HepG2 (cell line): ENCODE measurements at regions not wholly inside any gene's neighbourhood (a gene's known extent, or its start where the extent isn't known, plus 50 kb on each side); places are given as distances from the start of the nearest gene placed in this dataset.

Experiments
- ATAC-seq: fragments of 200-7000 bp; cut with Tn5 transposase; 3 replicates; pipeline ENCODE4 v1.9.1; 2020; ENCODE audit warnings: mild to moderate bottlenecking, moderate library complexity
- BruUV-seq: library from RNA; stranded (reverse); fragments of 400-500 nt; replicated peaks from 2 replicates; lab custom pipeline; 2021; lab: Mats Ljungman, UMichigan
- CTCF ChIA-PET: fragments of 300-600 bp; formaldehyde crosslinking; extraction: SDS; loops from one replicate; lab custom pipeline; 2021; ENCODE audit warnings: low total read pairs, inconsistent platforms, low intra/inter-chr PET ratio; lab: Yijun Ruan, JAX
- POLR2A ChIA-PET: fragments of 350-600 bp; sonication (Branson Sonifier 250); formaldehyde crosslinking; loops from one replicate; lab custom pipeline; 2020; ENCODE audit warnings: antibody characterized with exemption, inconsistent platforms; lab: Yijun Ruan, JAX
- DNase-seq: peaks from one replicate; pipeline ENCODE4 v3.0.0-alpha.2; 2015; ENCODE audit warnings: low spot score
- FAIRE-seq: peaks from 3 replicates; lab custom pipeline; 2011; peaks lifted over from hg19 to GRCh38; lab: Jason Lieb, UNC
- H2AFZ ChIP-seq: one replicate; pipeline ENCODE4 v1.6.1; 2011; ENCODE audit warnings: low read length, inconsistent platforms
- H3K27ac ChIP-seq: fragments of 300-600 bp; 3 replicates; pipeline ENCODE4 v1.8.0; 2011; ENCODE audit warnings: mixed run types, mild to moderate bottlenecking, mixed read lengths, low read length, inconsistent platforms; ENCODE audit not compliant: insufficient read depth; ENCODE audit errors: extremely low read length
- H3K27me3 ChIP-seq, 2 experiments: fragments of 200-600 bp in 1 of 2; 2 replicates in 1 of 2; 3 replicates in 1 of 2; pipeline versions ENCODE4 v1.6.0 to v1.8.0; 2011; ENCODE audit warnings: low read length in 2 of 2, mild to moderate bottlenecking in 2 of 2, moderate library complexity in 2 of 2, inconsistent platforms in 1 of 2; ENCODE audit not compliant: insufficient read depth in 2 of 2, control insufficient read depth in 1 of 2
- H3K36me3 ChIP-seq, 2 experiments: fragments of 200-600 bp in 1 of 2; replicated peaks in 1 of 2; 2 replicates in 1 of 2; 3 replicates in 1 of 2; pipeline versions ENCODE4 v1.5.1 to v1.8.0; 2011; ENCODE audit warnings: low read length in 2 of 2, inconsistent platforms in 1 of 2; ENCODE audit not compliant: insufficient read depth in 2 of 2, control insufficient read depth in 1 of 2
- H3K4me1 ChIP-seq: 2 replicates; pipeline ENCODE4 v1.5.1; 2012; ENCODE audit warnings: low read length, inconsistent platforms; ENCODE audit not compliant: insufficient read depth
- H3K4me2 ChIP-seq: 2 replicates; pipeline ENCODE4 v1.6.0; 2011; ENCODE audit warnings: low read depth, low read length, inconsistent platforms
- H3K4me3 ChIP-seq, 3 experiments: fragments of 200-600 bp in 1 of 3; sonication (generic), shearing (Covaris generic) in 1 of 3; replicated peaks in 1 of 3; 2 replicates each; pipeline ENCODE4 v1.5.1; 2011 to 2016; ENCODE audit warnings: low read length in 3 of 3, inconsistent platforms in 2 of 3, low read depth in 2 of 3, mild to moderate bottlenecking in 2 of 3, control low read depth in 1 of 3, mixed read lengths in 1 of 3; ENCODE audit not compliant: insufficient read depth in 1 of 3
- H3K79me2 ChIP-seq: one replicate; pipeline ENCODE4 v1.6.1; 2011; ENCODE audit warnings: low read length, inconsistent platforms; ENCODE audit not compliant: insufficient read depth
- H3K9ac ChIP-seq: 2 replicates; pipeline ENCODE4 v1.6.0; 2011; ENCODE audit warnings: mild to moderate bottlenecking, low read depth, low read length, inconsistent platforms; ENCODE audit not compliant: insufficient read depth
- H3K9me3 ChIP-seq: 2 replicates; pipeline ENCODE4 v1.5.1; 2012; ENCODE audit warnings: mild to moderate bottlenecking, low read length
- H4K20me1 ChIP-seq: 2 replicates; pipeline ENCODE4 v1.6.0; 2011; ENCODE audit warnings: inconsistent platforms, mild to moderate bottlenecking, low read length, moderate library complexity; ENCODE audit not compliant: insufficient read depth
- ARNT2 ChIP-seq: sonication (generic); formaldehyde crosslinking; IDR thresholded peaks from 2 replicates; pipeline ENCODE4 v1.8.0; 2022; ENCODE audit warnings: mild to moderate bottlenecking, low read depth, missing genetic modification reagents, moderate library complexity
- CHD2 ChIP-seq: IDR thresholded peaks from 2 replicates; pipeline ENCODE4 v1.6.1; 2011; ENCODE audit warnings: low read depth, low read length, improper control_type of control experiment
- DPF2 ChIP-seq: sonication (generic); formaldehyde crosslinking; IDR thresholded peaks from 2 replicates; pipeline ENCODE4 v1.4.0; 2020; ENCODE audit warnings: mild to moderate bottlenecking, low read depth, missing genetic modification reagents, borderline replicate concordance
- GABPB1 ChIP-seq: IDR thresholded peaks from 2 replicates; pipeline ENCODE4 v1.6.1; 2016; ENCODE audit warnings: mild to moderate bottlenecking, missing genetic modification reagents, moderate library complexity, missing compliant biosample characterization
- HBP1 ChIP-seq: IDR thresholded peaks from 2 replicates; pipeline ENCODE4 v1.6.1; 2016; ENCODE audit warnings: low read depth, control low read depth
- HMGA1 ChIP-seq: sonication (generic); formaldehyde crosslinking; conservative IDR thresholded peaks from 2 replicates; pipeline ENCODE4 v1.4.0; 2020; ENCODE audit warnings: missing genetic modification reagents
- MTF1 ChIP-seq: sonication (generic); formaldehyde crosslinking; IDR thresholded peaks from 2 replicates; pipeline ENCODE4 v1.5.0; 2020; ENCODE audit warnings: missing genetic modification reagents
- NFATC3 ChIP-seq: sonication (generic); formaldehyde crosslinking; IDR thresholded peaks from 2 replicates; pipeline ENCODE4 v1.5.1; 2020; ENCODE audit warnings: mild to moderate bottlenecking, missing genetic modification reagents
- NR1H2 ChIP-seq: sonication (generic); formaldehyde crosslinking; IDR thresholded peaks from 2 replicates; pipeline ENCODE4 v1.8.1; 2022; ENCODE audit warnings: low read depth, missing genetic modification reagents, borderline replicate concordance
- NR2F2 ChIP-seq: IDR thresholded peaks from 2 replicates; pipeline ENCODE4 v1.6.1; 2012; ENCODE audit warnings: low read depth, inconsistent platforms, borderline replicate concordance
- POLR2G ChIP-seq: fragments of 200-400 bp; formaldehyde crosslinking; IDR thresholded peaks from 2 replicates; pipeline ENCODE4 v1.6.1; 2018; ENCODE audit warnings: mild to moderate bottlenecking, low read depth, low read length, moderate library complexity
- RAD21 ChIP-seq: fragments of 450-650 bp; formaldehyde crosslinking; IDR thresholded peaks from 2 replicates; pipeline ENCODE4 v1.5.0; 2020; ENCODE audit warnings: mild to moderate bottlenecking
- SYNCRIP ChIP-seq: fragments of 200-400 bp; formaldehyde crosslinking; IDR thresholded peaks from 2 replicates; pipeline ENCODE4 v1.6.1; 2018; ENCODE audit warnings: mild to moderate bottlenecking, low read depth, low read length; ENCODE audit not compliant: insufficient read depth
- THYN1 ChIP-seq: sonication (generic); formaldehyde crosslinking; IDR thresholded peaks from 2 replicates; pipeline ENCODE4 v1.8.1; 2023; ENCODE audit warnings: low read depth, mild to moderate bottlenecking, moderate library complexity, missing genetic modification reagents, borderline replicate concordance
- ZC3H13 ChIP-seq: sonication (generic); formaldehyde crosslinking; IDR thresholded peaks from 2 replicates; pipeline ENCODE4 v1.8.1; 2023; ENCODE audit warnings: mild to moderate bottlenecking, missing genetic modification reagents, moderate library complexity
- ZC3H4 ChIP-seq: sonication (generic); formaldehyde crosslinking; IDR thresholded peaks from 2 replicates; pipeline ENCODE4 v1.4.0; 2020; ENCODE audit warnings: missing genetic modification reagents, borderline replicate concordance
- ZNF326 ChIP-seq: sonication (generic); formaldehyde crosslinking; IDR thresholded peaks from 2 replicates; pipeline ENCODE4 v1.4.0; 2020; ENCODE audit warnings: missing genetic modification reagents, borderline replicate concordance
- WGBS: methylation state at CpG from one replicate; pipeline ENCODE4 v1.1.6; 2017; ENCODE audit warnings: low lambda C conversion rate; 5-methylcytosine and 5-hydroxymethylcytosine counted together
- in situ Hi-C: cut with HindIII; loops from 2 replicates; pipeline ENCODE4 v1.10.0; 2017; ENCODE audit warnings: low pct_unique_long_range_greater_than_20kb; ENCODE audit not compliant: extremely low pct_ligation_motif_present
- intact Hi-C: fragments of 100-400 bp; cut with micrococcal nuclease; formaldehyde crosslinking; loops from one replicate; pipeline ENCODE4 v1.10.0; 2022; ENCODE audit not compliant: unreplicated experiment
- TF ChIP-seq, protein P1 (sequence below): sonication (generic); formaldehyde crosslinking; IDR thresholded peaks from 2 replicates; pipeline ENCODE4 v1.5.0; 2020; ENCODE audit warnings: missing genetic modification reagents, mild to moderate bottlenecking, borderline replicate concordance

DNA sequence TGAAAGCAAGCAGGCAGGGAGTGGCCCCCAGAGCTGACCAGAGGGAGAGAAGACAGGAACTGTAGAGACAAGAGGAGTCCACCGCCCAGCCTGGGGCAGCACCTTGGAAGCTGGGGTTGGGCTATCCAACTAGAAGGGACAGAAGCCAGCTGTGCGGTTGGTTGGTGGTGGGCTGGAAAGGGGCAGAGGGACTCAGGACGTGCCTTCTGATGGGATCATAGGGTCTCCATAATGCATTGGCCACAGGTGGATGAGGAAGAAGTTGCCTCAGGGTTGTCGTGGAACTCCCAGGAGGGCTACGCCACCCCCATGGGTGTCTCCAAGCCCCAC, 114.0 kb upstream of the RET start:
- no peak overlapping the region for H3K9ac ChIP-seq
- H3K36me3 ChIP-seq, result no peaks in the 10 kb centered on the region
- POLR2A ChIA-PET, result no interaction called here
- CTCF ChIA-PET, result no interaction called here
- no TSS peak for BruUV-seq
- 53% methylated on average over 5 of the region's 5 CpGs for WGBS
- no peak overlapping the region for H3K4me2 ChIP-seq
- ATAC-seq, result no peak
- in situ Hi-C loops, result no loop called here
- TF ChIP-seq POLR2G, result no peak
- no peak for TF ChIP-seq RAD21 (CRISPR knock-in tag)
- TF ChIP-seq THYN1 (CRISPR knock-in tag), result no peak
- TF ChIP-seq ARNT2 (CRISPR knock-in tag), result no peak
- no peak for TF ChIP-seq CHD2
- no peak for TF ChIP-seq HMGA1
- no peak for TF ChIP-seq NR1H2 (CRISPR knock-in tag)
- no peak for TF ChIP-seq SYNCRIP
- no peak for TF ChIP-seq GABPB1 (CRISPR knock-in tag)
- no peak for TF ChIP-seq DPF2 (CRISPR knock-in tag)
- no peak for TF ChIP-seq NR2F2
- TF ChIP-seq NFATC3, result no peak
- no peak for TF ChIP-seq MTF1
- TF ChIP-seq, protein P1, sequence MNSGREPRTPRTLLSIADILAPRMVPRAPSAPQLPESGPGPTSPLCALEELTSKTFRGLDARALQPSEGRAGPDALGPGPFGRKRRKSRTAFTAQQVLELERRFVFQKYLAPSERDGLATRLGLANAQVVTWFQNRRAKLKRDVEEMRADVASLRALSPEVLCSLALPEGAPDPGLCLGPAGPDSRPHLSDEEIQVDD, result no peak
- no peak for TF ChIP-seq ZC3H13
- no peak for TF ChIP-seq HBP1 (CRISPR knock-in tag)
- TF ChIP-seq ZNF326 (CRISPR knock-in tag), result no peak
- no peak for TF ChIP-seq ZC3H4 (CRISPR knock-in tag)
- DNase-seq, result no peak
- no peak overlapping the region for H2AFZ ChIP-seq
- no peaks in the 10 kb centered on the region for H3K79me2 ChIP-seq
- FAIRE-seq, result no peak
- no peak overlapping the region for H3K4me3 ChIP-seq
- H4K20me1 ChIP-seq, result no peaks in the 10 kb centered on the region
- H3K4me1 ChIP-seq, result no peaks in the 10 kb centered on the region
- peaks cover 1 to 6% of the 10 kb centered on the region in 2 experiments; a peak in 3 of 5 replicates for H3K27me3 ChIP-seq
- H3K9me3 ChIP-seq, result no peaks in the 10 kb centered on the region
- H3K27ac ChIP-seq, result no peak overlapping the region
- intact Hi-C loops, result no loop called here
